ENCODE measurements at regions not wholly inside any gene's neighbourhood (a gene's known extent, or its start where the extent isn't known, plus 50 kb on each side); places are given as distances from the start of the nearest gene placed in this dataset.

DNA sequence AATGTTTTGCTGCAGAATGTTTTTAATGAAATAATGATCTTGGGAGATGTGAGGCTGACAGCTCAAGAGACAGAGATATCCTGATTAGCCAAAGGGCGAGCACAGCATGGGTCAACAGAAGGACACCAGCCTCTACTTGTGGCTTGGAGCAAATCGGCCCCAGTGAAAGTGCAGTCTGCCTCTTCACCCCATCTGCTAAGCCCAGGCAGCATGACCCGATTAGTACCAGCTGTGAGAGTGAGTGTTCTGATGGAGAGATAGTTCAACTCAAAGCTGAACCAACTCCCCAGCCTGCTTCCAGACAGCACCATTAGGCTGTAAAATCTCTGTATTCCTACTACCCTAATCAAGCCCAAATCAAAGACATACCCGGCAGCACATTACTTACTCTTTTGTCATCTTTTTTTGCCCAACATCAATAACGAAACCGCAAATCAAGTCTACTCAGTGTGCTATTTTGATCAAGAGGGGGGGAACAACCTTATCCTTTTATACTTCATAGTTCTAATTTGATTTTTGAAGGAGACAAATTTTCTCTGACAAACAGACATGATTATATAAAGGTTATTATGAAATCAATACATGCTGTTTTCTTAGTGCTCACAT is 514.1 kb upstream of the NRSN1 start:
- no peak overlapping the region for H3K27ac ChIP-seq (ENCODE audit: low read depth in 2 of 2, low read length in 2 of 2)
- H3K4me1 ChIP-seq (ENCODE audit: control insufficient read depth in 2 of 3, insufficient read depth in 2 of 3, low read depth in 1 of 3, low read length in 3 of 3): no peaks in the 10 kb centered on the region
- FAIRE-seq (no peak), DNase-seq (peak in 3 of 5 donors; percentile 16 to 58 (median 36))
- no peak overlapping the region for H3K9ac ChIP-seq (ENCODE audit: low read length in 3 of 3)
- H3K9me3 ChIP-seq (ENCODE audit: control insufficient read depth in 2 of 3, insufficient read depth in 1 of 3, low read length in 3 of 3): no peaks in the 10 kb centered on the region
- no peak overlapping the region for H3K4me3 ChIP-seq (ENCODE audit: low read length in 3 of 3)
- no peaks in the 10 kb centered on the region for H3K36me3 ChIP-seq (ENCODE audit: control insufficient read depth in 2 of 3, insufficient read depth in 3 of 3, low read length in 3 of 3)
- no peaks in the 10 kb centered on the region for H3K27me3 ChIP-seq (ENCODE audit: control insufficient read depth, insufficient read depth, low read length)
- TF ChIP-seq, protein P1, sequence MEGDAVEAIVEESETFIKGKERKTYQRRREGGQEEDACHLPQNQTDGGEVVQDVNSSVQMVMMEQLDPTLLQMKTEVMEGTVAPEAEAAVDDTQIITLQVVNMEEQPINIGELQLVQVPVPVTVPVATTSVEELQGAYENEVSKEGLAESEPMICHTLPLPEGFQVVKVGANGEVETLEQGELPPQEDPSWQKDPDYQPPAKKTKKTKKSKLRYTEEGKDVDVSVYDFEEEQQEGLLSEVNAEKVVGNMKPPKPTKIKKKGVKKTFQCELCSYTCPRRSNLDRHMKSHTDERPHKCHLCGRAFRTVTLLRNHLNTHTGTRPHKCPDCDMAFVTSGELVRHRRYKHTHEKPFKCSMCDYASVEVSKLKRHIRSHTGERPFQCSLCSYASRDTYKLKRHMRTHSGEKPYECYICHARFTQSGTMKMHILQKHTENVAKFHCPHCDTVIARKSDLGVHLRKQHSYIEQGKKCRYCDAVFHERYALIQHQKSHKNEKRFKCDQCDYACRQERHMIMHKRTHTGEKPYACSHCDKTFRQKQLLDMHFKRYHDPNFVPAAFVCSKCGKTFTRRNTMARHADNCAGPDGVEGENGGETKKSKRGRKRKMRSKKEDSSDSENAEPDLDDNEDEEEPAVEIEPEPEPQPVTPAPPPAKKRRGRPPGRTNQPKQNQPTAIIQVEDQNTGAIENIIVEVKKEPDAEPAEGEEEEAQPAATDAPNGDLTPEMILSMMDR (IDR thresholded peaks at IDR 0.05; ENCODE audit: borderline replicate concordance, extremely low read depth, insufficient read depth): no peak
- intact Hi-C loops (cut with DNase I): no loop called here

DNA sequence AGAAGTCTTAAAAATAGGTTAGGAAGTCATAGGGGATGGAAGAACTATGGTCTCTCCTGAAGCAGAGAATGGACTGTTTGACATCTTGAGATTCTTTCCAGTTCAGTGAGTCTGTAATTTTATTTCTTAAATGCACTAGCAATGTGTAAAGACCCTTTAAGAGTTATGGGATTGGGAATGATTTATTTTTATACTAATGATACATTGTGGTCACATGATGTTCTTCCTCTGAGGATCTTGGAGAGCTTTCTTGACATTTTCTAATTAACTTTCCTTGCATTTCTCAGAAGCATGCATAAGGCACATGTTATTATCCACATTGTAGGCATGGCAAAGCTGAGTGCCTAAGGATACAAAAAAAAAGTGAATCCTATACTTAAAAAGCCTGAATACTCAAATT is 507.6 kb upstream of the NRSN1 start:
- peaks cover 0 to 3% (median 0%) of the 10 kb centered on the region in 3 donors for H3K4me1 ChIP-seq (ENCODE audit: control insufficient read depth in 2 of 3, insufficient read depth in 2 of 3, low read depth in 1 of 3, low read length in 3 of 3)
- H3K27ac ChIP-seq (ENCODE audit: low read depth in 2 of 2, low read length in 2 of 2): no peak overlapping the region
- no peaks in the 10 kb centered on the region for H3K9me3 ChIP-seq (ENCODE audit: control insufficient read depth in 2 of 3, insufficient read depth in 1 of 3, low read length in 3 of 3)
- FAIRE-seq (no peak), DNase-seq (no peak)
- no peak overlapping the region for H3K4me3 ChIP-seq (ENCODE audit: low read length in 3 of 3)
- TF ChIP-seq, protein P1 (IDR thresholded peaks at IDR 0.05; ENCODE audit: borderline replicate concordance, extremely low read depth, insufficient read depth): no peak
- intact Hi-C loops (cut with DNase I): no loop called here
- no peak overlapping the region for H3K9ac ChIP-seq (ENCODE audit: low read length in 3 of 3)
- no peaks in the 10 kb centered on the region for H3K27me3 ChIP-seq (ENCODE audit: control insufficient read depth, insufficient read depth, low read length)
- no peaks in the 10 kb centered on the region for H3K36me3 ChIP-seq (ENCODE audit: control insufficient read depth in 2 of 3, insufficient read depth in 3 of 3, low read length in 3 of 3)

DNA sequence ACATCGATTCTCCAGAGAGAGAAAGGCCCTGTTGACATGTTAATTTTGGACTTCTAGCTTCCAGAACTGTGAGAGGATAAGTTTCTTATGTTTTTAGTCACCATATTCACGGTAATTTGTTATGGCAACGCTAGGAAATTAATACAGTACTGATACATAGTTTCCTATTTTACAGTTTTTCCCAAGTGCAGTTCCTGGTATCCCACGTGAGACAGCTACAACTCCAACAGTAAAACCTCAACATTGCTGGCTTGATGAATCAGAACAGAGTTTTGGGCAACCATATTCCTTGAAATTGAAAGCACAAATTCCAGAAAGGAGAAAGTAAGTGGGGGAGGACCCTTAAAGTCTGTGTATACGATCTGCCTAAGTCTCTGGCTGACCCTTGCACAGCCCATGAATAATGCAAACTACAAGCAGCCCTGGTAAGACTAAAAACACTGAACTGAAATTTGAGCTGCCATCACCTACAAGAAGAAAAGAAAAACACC is 505.1 kb upstream of the NRSN1 start:
- TF ChIP-seq, protein P1 (IDR thresholded peaks at IDR 0.05; ENCODE audit: borderline replicate concordance, extremely low read depth, insufficient read depth): no peak
- no peaks in the 10 kb centered on the region for H3K27me3 ChIP-seq (ENCODE audit: control insufficient read depth, insufficient read depth, low read length)
- no peaks in the 10 kb centered on the region for H3K9me3 ChIP-seq (ENCODE audit: control insufficient read depth in 2 of 3, insufficient read depth in 1 of 3, low read length in 3 of 3)
- DNase-seq (peak in 3 of 5 donors; percentile 18 to 68 (median 66)), FAIRE-seq (no peak)
- no peak overlapping the region for H3K9ac ChIP-seq (ENCODE audit: low read length in 3 of 3)
- no peak overlapping the region for H3K4me3 ChIP-seq (ENCODE audit: low read length in 3 of 3)
- no peaks in the 10 kb centered on the region for H3K36me3 ChIP-seq (ENCODE audit: control insufficient read depth in 2 of 3, insufficient read depth in 3 of 3, low read length in 3 of 3)
- intact Hi-C loops (cut with DNase I): no loop called here
- peaks cover 0 to 3% (median 0%) of the 10 kb centered on the region in 3 donors for H3K4me1 ChIP-seq (ENCODE audit: control insufficient read depth in 2 of 3, insufficient read depth in 2 of 3, low read depth in 1 of 3, low read length in 3 of 3)
- no peak overlapping the region for H3K27ac ChIP-seq (ENCODE audit: low read depth in 2 of 2, low read length in 2 of 2)
